Mammary epithelial cell (primary cell): ENCODE measurements at regions not wholly inside any gene's neighbourhood (a gene's known extent, or its start where the extent isn't known, plus 50 kb on each side); places are given as distances from the start of the nearest gene placed in this dataset.

Experiments
- CTCF ChIP-seq, 2 donors: IDR thresholded peaks in 1 of 2; conservative IDR thresholded peaks in 1 of 2; 2 replicates each; pipeline ENCODE4 v1.5.1; 2011 to 2012; ENCODE audit warnings: inconsistent platforms in 2 of 2, low read length in 2 of 2, mild to moderate bottlenecking in 2 of 2, control low read depth in 1 of 2, low read depth in 1 of 2; ENCODE audit not compliant: insufficient read depth in 1 of 2; ENCODE audit errors: extremely low read depth in 1 of 2
- EZH2 ChIP-seq: IDR thresholded peaks from 2 replicates; pipeline ENCODE4 v1.6.1; 2012; ENCODE audit warnings: low read length, inconsistent platforms, borderline replicate concordance

GRCh38 chr6:65924411-65924810 lies 217.4 kb upstream of the EYS start:
- TF ChIP-seq CTCF (conservative IDR thresholded peaks at IDR 0.05 in 1 of 2, IDR thresholded peaks at IDR 0.05 in 1 of 2; ENCODE audit: extremely low read depth in 1 of 2, insufficient read depth in 1 of 2, low read depth in 1 of 2, low read length in 2 of 2) (no peak), EZH2 (no peak)
